T-helper 17 cell (primary cell): ENCODE measurements at regions not wholly inside any gene's neighbourhood (a gene's known extent, or its start where the extent isn't known, plus 50 kb on each side); places are given as distances from the start of the nearest gene placed in this dataset.

Experiments used
- ATAC-seq: fragments of 150-1000 bp; cut with Tn5 transposase; 2 replicates; pipeline ENCODE4 v1.10.0; 2021; ENCODE audit warnings: mild to moderate bottlenecking, moderate library complexity
- DNase-seq, 3 donors: peaks; one replicate each; pipeline versions ENCODE4 v3.0.0 to v3.0.0-alpha.2; 2020 to 2021
- H3K9me3 ChIP-seq: one replicate; pipeline ENCODE4 v1.7.0; 2013; ENCODE audit warnings: low read length, mild to moderate bottlenecking; ENCODE audit not compliant: control insufficient read depth, poor library complexity, severe bottlenecking
- H3K27ac Mint-ChIP-seq: one replicate; pipeline ENCODE4 v1.8.0; 2022; ENCODE audit warnings: mild to moderate bottlenecking, moderate library complexity, mixed read lengths
- H3K27me3 Mint-ChIP-seq: one replicate; pipeline ENCODE4 v1.8.0; 2022; ENCODE audit warnings: mixed read lengths
- H3K36me3 Mint-ChIP-seq: one replicate; pipeline ENCODE4 v1.8.0; 2022; ENCODE audit warnings: low read depth, mixed read lengths
- H3K4me1 Mint-ChIP-seq: one replicate; pipeline ENCODE4 v1.8.0; 2022; ENCODE audit warnings: mild to moderate bottlenecking, mixed read lengths
- H3K4me3 Mint-ChIP-seq: one replicate; pipeline ENCODE4 v1.8.0; 2022; ENCODE audit warnings: mild to moderate bottlenecking, moderate library complexity, mixed read lengths

- Mint-ChIP-seq H3K4me1 (peaks cover 5% of the 10 kb centered on the region), H3K4me3 (no peak overlapping the region), H3K27me3 (no peaks in the 10 kb centered on the region), H3K36me3 (peaks cover 2% of the 10 kb centered on the region), H3K27ac (no peak overlapping the region)
- DNase-seq: no peak
- no peaks in the 10 kb centered on the region for H3K9me3 ChIP-seq
- ATAC-seq: no peak
Measured at GRCh38 chr5:82393951-82394350, 115.8 kb upstream of the RPS23 start.

- DNase-seq (no peak), ATAC-seq (no peak)
Measured at GRCh38 chr5:82390088-82390487, 111.9 kb upstream of the RPS23 start.

GRCh38 chr5:82389347-82389746, 111.2 kb upstream of the RPS23 start:
- H3K9me3 ChIP-seq: no peaks in the 10 kb centered on the region
- Mint-ChIP-seq H3K27me3 (no peaks in the 10 kb centered on the region), H3K27ac (peak overlapping the region; percentile 69), H3K4me3 (peak overlapping the region; percentile 47), H3K4me1 (peaks cover 8% of the 10 kb centered on the region), H3K36me3 (peaks cover 2% of the 10 kb centered on the region)
- no peak for ATAC-seq
- no peak for DNase-seq

More at GRCh38 chr5:82390088-82390487, 111.9 kb upstream of the RPS23 start:
- H3K27me3 Mint-ChIP-seq: no peaks in the 10 kb centered on the region
- peaks cover 2% of the 10 kb centered on the region for H3K36me3 Mint-ChIP-seq
- no peak overlapping the region for H3K27ac Mint-ChIP-seq
- peaks cover 8% of the 10 kb centered on the region for H3K4me1 Mint-ChIP-seq
- no peak overlapping the region for H3K4me3 Mint-ChIP-seq
- H3K9me3 ChIP-seq: no peaks in the 10 kb centered on the region

- H3K36me3 Mint-ChIP-seq: peaks cover 2% of the 10 kb centered on the region
- DNase-seq (no peak), ATAC-seq (no peak)
- no peak overlapping the region for H3K4me3 Mint-ChIP-seq
- no peaks in the 10 kb centered on the region for H3K9me3 ChIP-seq
- no peak overlapping the region for H3K27ac Mint-ChIP-seq
- H3K4me1 Mint-ChIP-seq: peaks cover 8% of the 10 kb centered on the region
- peaks cover 2% of the 10 kb centered on the region for H3K27me3 Mint-ChIP-seq
Measured at GRCh38 chr5:82388181-82388580, 110.0 kb upstream of the RPS23 start.

GRCh38 chr5:82387819-82388166, 109.6 kb upstream of the RPS23 start:
- Mint-ChIP-seq H3K27me3 (peaks cover 5% of the 10 kb centered on the region), H3K4me3 (no peak overlapping the region), H3K36me3 (peaks cover 2% of the 10 kb centered on the region)

GRCh38 chr5:82387001-82387818, 109.1 kb upstream of the RPS23 start:
- no peak overlapping the region for H3K27ac Mint-ChIP-seq
- DNase-seq (no peak), ATAC-seq (no peak)
- H3K27me3 Mint-ChIP-seq: peaks cover 5% of the 10 kb centered on the region
- H3K36me3 Mint-ChIP-seq: peaks cover 2% of the 10 kb centered on the region
- peaks cover 8% of the 10 kb centered on the region for H3K4me1 Mint-ChIP-seq
- no peaks in the 10 kb centered on the region for H3K9me3 ChIP-seq
- no peak overlapping the region for H3K4me3 Mint-ChIP-seq

More at GRCh38 chr5:82387819-82388166, 109.6 kb upstream of the RPS23 start:
- H3K27ac Mint-ChIP-seq: no peak overlapping the region
- no peaks in the 10 kb centered on the region for H3K9me3 ChIP-seq
- ATAC-seq: no peak
- no peak for DNase-seq
- H3K4me1 Mint-ChIP-seq: peaks cover 8% of the 10 kb centered on the region

GRCh38 chr5:82386576-82386975, 108.4 kb upstream of the RPS23 start:
- H3K36me3 Mint-ChIP-seq: no peaks in the 10 kb centered on the region
- ATAC-seq (no peak), DNase-seq (no peak)
- H3K4me3 Mint-ChIP-seq: no peak overlapping the region
- peaks cover 8% of the 10 kb centered on the region for H3K4me1 Mint-ChIP-seq
- H3K27me3 Mint-ChIP-seq: peaks cover 5% of the 10 kb centered on the region
- no peak overlapping the region for H3K27ac Mint-ChIP-seq
- no peaks in the 10 kb centered on the region for H3K9me3 ChIP-seq

- Mint-ChIP-seq H3K4me1 (peaks cover 6% of the 10 kb centered on the region), H3K27ac (no peak overlapping the region), H3K4me3 (no peak overlapping the region), H3K27me3 (peaks cover 5% of the 10 kb centered on the region), H3K36me3 (no peaks in the 10 kb centered on the region)
- ATAC-seq: no peak
- H3K9me3 ChIP-seq: no peaks in the 10 kb centered on the region
- no peak for DNase-seq
Measured at GRCh38 chr5:82384034-82384750, 106.0 kb upstream of the RPS23 start.

GRCh38 chr5:82381591-82381990, 103.4 kb upstream of the RPS23 start:
- no peaks in the 10 kb centered on the region for H3K4me1 Mint-ChIP-seq
- ATAC-seq (no peak), DNase-seq (no peak)
- H3K27ac Mint-ChIP-seq: no peak overlapping the region
- no peaks in the 10 kb centered on the region for H3K36me3 Mint-ChIP-seq
- peaks cover 5% of the 10 kb centered on the region for H3K27me3 Mint-ChIP-seq
- no peaks in the 10 kb centered on the region for H3K9me3 ChIP-seq
- no peak overlapping the region for H3K4me3 Mint-ChIP-seq

GRCh38 chr5:82376307-82376706, 98.2 kb upstream of the RPS23 start:
- no peaks in the 10 kb centered on the region for H3K36me3 Mint-ChIP-seq
- no peak overlapping the region for H3K27ac Mint-ChIP-seq
- H3K27me3 Mint-ChIP-seq: no peaks in the 10 kb centered on the region
- H3K4me1 Mint-ChIP-seq: no peaks in the 10 kb centered on the region
- no peaks in the 10 kb centered on the region for H3K9me3 ChIP-seq
- ATAC-seq (no peak), DNase-seq (no peak)
- no peak overlapping the region for H3K4me3 Mint-ChIP-seq

- H3K27ac Mint-ChIP-seq: no peak overlapping the region
- no peaks in the 10 kb centered on the region for H3K4me1 Mint-ChIP-seq
- no peak for DNase-seq
- H3K27me3 Mint-ChIP-seq: no peaks in the 10 kb centered on the region
- no peaks in the 10 kb centered on the region for H3K36me3 Mint-ChIP-seq
- ATAC-seq: no peak
- no peaks in the 10 kb centered on the region for H3K9me3 ChIP-seq
- H3K4me3 Mint-ChIP-seq: no peak overlapping the region
Measured at GRCh38 chr5:82375488-82376244, 97.5 kb upstream of the RPS23 start.

GRCh38 chr5:82374637-82375036, 96.5 kb upstream of the RPS23 start:
- DNase-seq (no peak), ATAC-seq (peak; percentile 33)
- H3K27me3 Mint-ChIP-seq: no peaks in the 10 kb centered on the region
- no peaks in the 10 kb centered on the region for H3K36me3 Mint-ChIP-seq
- H3K4me1 Mint-ChIP-seq: no peaks in the 10 kb centered on the region
- H3K27ac Mint-ChIP-seq: no peak overlapping the region
- H3K4me3 Mint-ChIP-seq: no peak overlapping the region
- H3K9me3 ChIP-seq: no peaks in the 10 kb centered on the region

- H3K9me3 ChIP-seq: no peaks in the 10 kb centered on the region
- no peak for DNase-seq
- peaks cover 17% of the 10 kb centered on the region for H3K27me3 Mint-ChIP-seq
- no peak overlapping the region for H3K4me3 Mint-ChIP-seq
- peak overlapping the region; percentile 19 for H3K27ac Mint-ChIP-seq
- no peaks in the 10 kb centered on the region for H3K36me3 Mint-ChIP-seq
- no peak for ATAC-seq
- no peaks in the 10 kb centered on the region for H3K4me1 Mint-ChIP-seq
Measured at GRCh38 chr5:82367930-82368329, 89.8 kb upstream of the RPS23 start.
